GM21723 (cell line): ENCODE measurements at regions not wholly inside any gene's neighbourhood (a gene's known extent, or its start where the extent isn't known, plus 50 kb on each side); places are given as distances from the start of the nearest gene placed in this dataset.
"Not testable (repeated sequence)": the region's sequence is repeated elsewhere in the genome, so short reads cannot be mapped to it uniquely, and the experiment has no call there.

Experiments used
- ATAC-seq: cut with Tn5 transposase; IDR thresholded peaks from one replicate; pipeline ENCODE4 v1.9.1; 2021; ENCODE audit warnings: mild to moderate bottlenecking, moderate library complexity; ENCODE audit not compliant: unreplicated experiment

- ATAC-seq: no peak
Measured at GRCh38 chr6:86128130-86128814, 485.6 kb upstream of the SYNCRIP start.

GRCh38 chr6:86122086-86122485, 479.4 kb upstream of the SYNCRIP start:
- ATAC-seq: no peak

- no peak for ATAC-seq
Measured at GRCh38 chr6:86118271-86118670, 475.6 kb upstream of the SYNCRIP start.

GRCh38 chr6:86107985-86108384, 465.3 kb upstream of the SYNCRIP start:
- ATAC-seq: no peak

- no peak for ATAC-seq
Measured at GRCh38 chr6:86087954-86088353, 445.3 kb upstream of the SYNCRIP start.

- ATAC-seq: no peak
Measured at GRCh38 chr6:86079938-86080337, 437.3 kb upstream of the SYNCRIP start.

GRCh38 chr6:86070151-86070550, 427.5 kb upstream of the SYNCRIP start:
- no peak for ATAC-seq

GRCh38 chr6:86065002-86065401, 422.3 kb upstream of the SYNCRIP start:
- not testable (repeated sequence) for ATAC-seq

GRCh38 chr6:86057293-86057980, 414.8 kb upstream of the SYNCRIP start:
- not testable (repeated sequence) for ATAC-seq

GRCh38 chr6:86045038-86045437, 402.4 kb upstream of the SYNCRIP start:
- no peak for ATAC-seq

- no peak for ATAC-seq
Measured at GRCh38 chr6:86042214-86042613, 399.5 kb upstream of the SYNCRIP start.

- ATAC-seq: no peak
Measured at GRCh38 chr6:86031713-86032112, 389.0 kb upstream of the SYNCRIP start.

GRCh38 chr6:86030875-86031274, 388.2 kb upstream of the SYNCRIP start:
- no peak for ATAC-seq

- ATAC-seq: no peak
Measured at GRCh38 chr6:86028776-86029175, 386.1 kb upstream of the SYNCRIP start.

- not testable (repeated sequence) for ATAC-seq
Measured at GRCh38 chr6:86026890-86027289, 384.2 kb upstream of the SYNCRIP start.

GRCh38 chr6:86017236-86017635, 374.6 kb upstream of the SYNCRIP start:
- ATAC-seq: peak; percentile 69

- ATAC-seq: no peak
Measured at GRCh38 chr6:86016567-86016966, 373.9 kb upstream of the SYNCRIP start.

GRCh38 chr6:86016077-86016476, 373.4 kb upstream of the SYNCRIP start:
- no peak for ATAC-seq

- ATAC-seq: not testable (repeated sequence)
Measured at GRCh38 chr6:86012991-86013390, 370.3 kb upstream of the SYNCRIP start.

GRCh38 chr6:86010915-86011786, 368.5 kb upstream of the SYNCRIP start:
- no peak for ATAC-seq

GRCh38 chr6:85997206-85997605, 354.5 kb upstream of the SYNCRIP start:
- no peak for ATAC-seq

- no peak for ATAC-seq
Measured at GRCh38 chr6:85996034-85996375, 353.3 kb upstream of the SYNCRIP start.
